HG02970 (cell line): ENCODE measurements at regions not wholly inside any gene's neighbourhood (a gene's known extent, or its start where the extent isn't known, plus 50 kb on each side); places are given as distances from the start of the nearest gene placed in this dataset.

Experiments used
- ATAC-seq: cut with Tn5 transposase; IDR thresholded peaks from one replicate; pipeline ENCODE4 v1.9.1; 2021; ENCODE audit warnings: mild to moderate bottlenecking, moderate library complexity, moderate number of reproducible peaks; ENCODE audit not compliant: unreplicated experiment, low FRiP score

DNA sequence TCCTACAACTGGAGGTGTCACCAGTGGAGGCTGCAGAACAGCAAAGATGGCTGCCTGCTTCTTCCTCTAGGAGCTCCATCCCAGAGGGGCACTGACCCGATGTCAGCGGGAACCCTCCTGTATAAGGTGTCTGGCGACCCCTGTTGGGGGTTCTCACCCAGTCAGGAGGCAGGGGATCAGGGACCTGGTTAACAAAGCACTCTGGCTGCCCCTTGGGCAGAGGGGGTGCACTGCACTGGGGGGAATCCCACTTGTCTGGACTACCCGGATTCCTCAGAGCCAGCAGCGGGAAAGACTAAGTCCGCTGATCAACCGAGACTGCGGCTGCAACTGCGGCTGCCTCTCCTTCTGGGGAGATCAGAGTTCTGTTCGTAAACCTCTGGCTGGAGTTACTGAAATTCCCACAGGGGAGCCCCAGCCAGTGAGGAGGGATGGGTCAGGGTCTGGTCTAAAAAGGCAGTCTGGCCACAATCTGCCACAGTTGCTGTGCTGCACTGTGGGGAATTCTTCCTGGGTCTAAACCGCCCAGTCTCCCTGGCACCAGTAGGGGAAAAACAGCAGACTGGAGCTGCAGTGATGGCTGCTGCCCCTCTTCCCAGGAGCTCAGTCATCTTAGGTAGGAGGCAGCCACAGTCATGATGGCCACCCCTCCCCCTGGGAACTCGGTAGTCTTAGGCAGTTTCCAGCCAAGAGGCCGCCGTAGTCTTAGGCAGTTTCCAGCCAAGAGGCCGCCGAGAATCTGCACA lies 213.4 kb downstream of the CYB561 start:
- ATAC-seq: no peak

DNA sequence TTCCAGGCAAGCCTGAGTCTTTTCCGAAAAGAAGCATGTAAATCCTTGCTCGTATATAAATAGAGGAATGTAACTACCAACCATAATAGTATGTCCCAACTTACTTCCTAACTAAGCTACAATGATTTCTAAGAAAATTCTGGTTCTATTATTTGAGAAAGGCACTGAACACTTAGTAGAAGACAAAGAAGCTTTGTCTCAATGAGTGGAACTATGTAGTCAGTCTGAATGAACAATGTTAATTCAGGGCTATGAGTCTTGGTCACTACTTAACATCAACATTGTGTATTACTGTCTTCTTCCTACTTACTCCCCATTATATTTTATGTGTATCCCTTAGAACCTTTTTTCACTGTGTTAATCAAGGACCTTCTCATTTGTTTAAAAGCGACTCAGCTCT lies 206.0 kb downstream of the CYB561 start:
- ATAC-seq: no peak

DNA sequence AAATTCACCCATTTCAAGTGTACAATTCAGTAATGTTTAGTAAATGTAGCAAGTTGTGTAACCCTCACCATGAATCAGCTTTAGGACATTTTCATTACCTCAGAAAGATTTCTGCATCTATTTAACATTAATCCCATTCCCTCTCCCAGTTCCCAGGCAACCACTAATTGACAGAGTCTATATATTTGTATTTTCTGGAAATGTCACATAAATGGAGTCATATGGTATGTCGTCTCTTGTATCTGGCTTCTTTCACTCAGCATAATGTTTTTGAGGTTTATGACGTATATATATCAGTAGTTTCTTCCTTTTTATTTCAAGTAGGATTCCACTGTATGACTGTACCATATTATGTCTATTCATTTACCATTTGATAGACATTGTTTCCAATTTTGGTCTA lies 199.8 kb downstream of the CYB561 start:
- ATAC-seq: no peak

DNA sequence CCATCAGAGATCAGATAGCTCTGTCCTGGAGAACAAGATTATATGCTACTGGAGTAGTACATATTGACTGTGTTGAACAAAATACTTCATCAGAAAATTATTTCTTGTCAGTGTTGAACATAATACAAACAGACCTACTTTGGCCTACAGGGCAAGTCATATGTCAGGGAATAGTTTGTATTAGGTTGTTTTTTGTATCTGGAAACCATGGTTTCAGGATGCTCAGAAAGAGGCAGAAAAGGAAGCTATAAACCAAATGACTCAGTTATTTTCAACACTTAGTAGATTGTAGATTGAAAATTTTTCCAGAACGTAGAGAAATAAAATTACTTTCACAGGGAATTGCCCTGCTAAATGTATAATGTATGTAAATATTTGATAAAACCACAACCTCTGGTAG lies 198.4 kb downstream of the CYB561 start:
- ATAC-seq: no peak

DNA sequence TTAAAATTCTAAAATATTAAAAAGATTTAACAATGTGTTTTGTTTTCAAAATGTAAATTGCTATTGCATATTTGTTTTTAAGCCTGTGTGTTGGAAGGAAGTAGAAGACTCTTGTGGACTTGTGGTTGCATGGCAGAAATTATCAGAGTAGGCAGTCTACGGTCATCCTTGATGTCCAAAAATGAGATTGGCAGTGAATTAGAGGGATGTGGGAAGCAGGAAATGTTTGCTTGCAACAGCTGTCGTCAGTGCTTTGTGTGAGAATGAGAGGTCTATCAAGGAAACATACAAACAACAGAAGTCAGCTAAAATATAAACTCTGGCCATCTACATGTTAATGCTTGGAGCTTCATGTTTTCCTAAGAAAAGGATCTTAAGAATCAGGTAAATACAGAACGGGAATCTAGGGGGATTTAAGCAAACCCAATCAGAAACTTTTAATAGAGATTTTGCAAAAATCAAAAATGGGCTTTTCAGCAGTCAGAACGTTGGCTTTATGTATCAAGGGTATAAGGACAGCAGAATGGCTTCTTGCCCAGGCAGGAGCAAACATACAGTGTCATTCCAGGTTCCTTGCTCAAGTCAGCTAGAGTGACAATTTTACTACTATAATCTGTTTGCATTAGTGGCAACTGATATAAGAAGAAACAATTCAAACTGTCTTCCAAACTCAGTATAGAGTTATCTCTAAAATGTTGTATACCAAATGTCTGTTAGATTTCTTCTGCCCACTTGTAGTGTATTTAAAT lies 196.7 kb downstream of the CYB561 start:
- no peak for ATAC-seq

DNA sequence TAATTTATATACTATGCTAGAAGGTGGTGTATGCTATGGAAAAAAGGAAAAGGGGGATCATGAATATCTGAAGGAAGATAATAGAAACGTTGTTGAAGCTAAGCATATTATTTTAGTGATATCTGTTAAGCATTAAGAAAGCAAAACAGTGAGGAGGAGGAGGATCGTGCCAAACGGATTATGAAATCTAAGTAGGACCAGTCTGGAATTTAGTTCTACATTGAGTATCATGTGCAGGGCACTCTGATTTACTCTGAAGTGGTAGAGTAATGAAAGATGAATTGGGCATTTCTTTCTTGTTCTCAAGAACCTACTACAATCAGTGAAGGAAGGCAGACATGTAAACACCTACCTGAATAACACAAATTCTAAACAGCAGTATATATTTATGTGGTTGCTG lies 195.3 kb downstream of the CYB561 start:
- ATAC-seq: no peak

DNA sequence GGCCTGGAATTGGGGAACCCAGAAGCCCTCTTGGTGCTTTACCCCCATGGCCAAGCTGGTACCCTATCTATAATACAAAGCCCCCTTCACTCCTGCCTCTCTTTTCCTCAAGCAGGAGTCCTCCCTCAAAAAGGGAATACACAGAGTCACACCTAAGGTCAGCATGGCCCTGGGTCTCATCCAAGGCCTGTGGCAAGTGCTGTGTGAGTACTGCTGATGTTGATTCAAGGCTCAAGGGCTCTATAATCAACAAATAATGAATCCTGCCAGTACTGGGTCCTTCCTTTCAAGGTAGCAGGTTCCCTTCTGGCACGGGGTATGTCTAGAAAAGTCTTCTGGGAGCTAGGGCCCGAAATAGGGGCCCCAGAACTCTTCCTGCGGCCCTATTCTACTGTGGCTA lies 187.3 kb downstream of the CYB561 start:
- ATAC-seq: no peak

DNA sequence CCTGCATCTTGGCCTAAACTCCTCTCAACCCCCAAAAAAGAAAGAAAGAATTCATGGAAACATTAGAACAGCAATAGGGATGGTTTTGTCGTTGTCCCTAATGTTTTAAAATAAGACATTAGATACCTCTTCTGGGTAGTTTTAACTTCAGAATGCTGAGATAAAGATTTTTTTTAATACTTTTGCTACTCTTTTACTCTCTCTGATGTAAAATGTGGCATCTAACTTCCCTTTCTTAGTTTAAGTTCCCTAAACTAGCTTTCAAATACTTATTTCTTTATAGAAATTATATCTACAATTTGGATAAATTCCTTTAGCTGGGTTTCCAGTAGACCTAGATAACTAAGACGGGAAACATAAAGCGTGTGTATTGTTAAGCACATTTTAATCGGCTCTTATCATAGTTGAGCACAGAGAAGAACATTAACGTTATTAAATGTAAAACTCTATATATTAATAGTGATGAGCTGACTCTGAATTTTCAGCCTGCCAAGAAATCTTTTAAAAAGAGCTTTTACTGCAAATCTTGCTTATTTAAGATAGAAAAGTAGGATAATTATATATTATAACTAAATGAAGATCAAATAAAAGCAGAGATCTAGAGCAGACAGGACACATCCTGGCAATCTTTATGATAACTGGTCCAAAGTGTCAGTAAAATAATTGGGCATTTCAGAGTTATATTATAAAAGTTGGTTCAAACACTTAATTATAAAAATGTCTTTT lies 183.2 kb downstream of the CYB561 start:
- ATAC-seq: no peak

DNA sequence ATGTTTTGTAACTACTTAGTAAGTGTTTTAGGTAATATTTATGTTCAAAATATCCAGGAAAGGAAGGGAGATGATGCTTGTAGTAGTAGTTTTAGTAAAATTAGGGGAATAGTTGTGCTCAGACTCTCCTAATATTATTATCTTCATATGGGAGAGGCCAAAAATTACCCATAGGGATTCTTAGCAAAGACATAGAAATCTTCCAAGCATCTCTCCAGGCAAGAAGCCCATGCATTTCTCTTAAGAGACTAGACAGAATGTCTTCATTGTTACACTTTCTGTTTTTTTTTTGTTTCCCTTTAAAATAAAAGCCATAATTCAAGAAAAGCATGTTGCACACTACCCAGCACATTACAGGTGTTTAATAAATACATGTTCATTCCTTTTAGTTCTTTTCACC lies 180.6 kb downstream of the CYB561 start:
- ATAC-seq: no peak

DNA sequence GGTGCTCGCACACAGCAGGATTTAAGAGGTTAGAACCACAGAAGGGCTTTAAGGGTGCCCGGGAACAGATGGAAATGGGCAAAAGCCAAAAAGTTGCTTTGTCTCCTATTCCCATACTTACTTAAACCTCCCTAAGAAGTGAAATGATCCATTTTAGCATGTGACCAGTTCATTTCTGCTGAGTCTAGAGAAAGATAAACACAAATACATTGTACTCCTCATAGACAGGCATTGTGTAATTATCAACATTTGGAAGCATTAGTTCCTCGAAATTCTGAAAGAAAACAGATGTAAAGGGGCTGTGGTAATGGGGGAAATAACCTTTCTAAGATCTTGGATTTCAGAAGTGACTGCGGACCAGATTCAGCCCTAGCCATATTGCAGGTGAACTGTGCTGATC lies 178.3 kb downstream of the CYB561 start:
- ATAC-seq: no peak

DNA sequence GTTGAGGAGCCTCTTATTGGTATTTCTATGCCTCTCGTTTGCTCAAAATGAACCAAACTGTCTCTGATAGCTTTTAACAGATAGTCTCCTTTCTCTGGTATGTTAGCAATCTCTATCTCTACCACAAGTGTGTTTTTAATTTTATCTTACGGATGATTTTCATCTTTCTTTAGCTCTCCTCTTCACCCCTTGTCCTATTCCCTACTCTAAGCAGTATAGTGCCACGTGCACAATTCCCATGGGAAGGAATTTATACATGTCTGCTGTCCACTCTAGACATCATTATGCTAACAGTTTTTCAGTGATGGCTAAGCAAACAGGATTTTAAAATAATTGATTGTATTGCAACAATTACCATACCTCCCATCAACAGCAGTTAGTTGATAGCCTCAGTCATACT lies 177.3 kb downstream of the CYB561 start:
- ATAC-seq: no peak

DNA sequence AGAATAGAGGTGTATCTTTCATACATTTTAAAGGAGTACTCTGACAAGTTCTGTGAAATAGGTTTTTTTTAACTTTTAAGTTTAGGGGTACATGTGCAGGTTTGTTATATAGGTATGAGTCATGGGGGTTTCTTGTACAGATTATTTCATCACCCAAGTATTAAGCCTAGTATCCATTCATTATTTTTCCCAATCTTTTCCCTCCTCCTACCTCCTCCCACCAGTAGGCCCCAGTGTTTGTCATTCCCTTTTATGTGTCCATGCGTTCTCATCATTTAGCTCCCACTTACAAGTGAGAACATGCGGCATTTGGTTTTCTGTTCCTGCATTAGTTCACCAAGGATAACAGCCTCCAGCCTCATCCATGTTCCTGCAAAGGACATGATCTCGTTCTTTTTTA lies 175.5 kb downstream of the CYB561 start:
- ATAC-seq: no peak

DNA sequence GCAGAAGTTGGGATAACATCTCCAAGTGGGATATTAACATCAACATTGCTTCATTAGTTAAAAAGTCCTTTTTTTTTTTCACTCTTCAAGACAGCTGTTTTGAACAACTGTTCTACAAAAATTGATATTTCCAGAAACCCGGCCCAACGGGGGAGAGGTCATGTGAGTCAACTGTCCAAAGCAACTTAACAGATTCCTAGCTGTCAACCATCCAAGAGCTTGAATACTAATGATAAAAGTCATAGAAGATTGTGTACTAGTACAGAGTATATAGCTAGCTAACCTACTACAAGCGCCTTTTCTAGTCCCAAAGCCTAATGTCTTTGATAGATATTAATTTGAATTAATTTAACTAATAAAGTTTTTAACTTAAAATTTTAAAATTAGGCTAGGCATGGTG lies 172.0 kb downstream of the CYB561 start:
- no peak for ATAC-seq

DNA sequence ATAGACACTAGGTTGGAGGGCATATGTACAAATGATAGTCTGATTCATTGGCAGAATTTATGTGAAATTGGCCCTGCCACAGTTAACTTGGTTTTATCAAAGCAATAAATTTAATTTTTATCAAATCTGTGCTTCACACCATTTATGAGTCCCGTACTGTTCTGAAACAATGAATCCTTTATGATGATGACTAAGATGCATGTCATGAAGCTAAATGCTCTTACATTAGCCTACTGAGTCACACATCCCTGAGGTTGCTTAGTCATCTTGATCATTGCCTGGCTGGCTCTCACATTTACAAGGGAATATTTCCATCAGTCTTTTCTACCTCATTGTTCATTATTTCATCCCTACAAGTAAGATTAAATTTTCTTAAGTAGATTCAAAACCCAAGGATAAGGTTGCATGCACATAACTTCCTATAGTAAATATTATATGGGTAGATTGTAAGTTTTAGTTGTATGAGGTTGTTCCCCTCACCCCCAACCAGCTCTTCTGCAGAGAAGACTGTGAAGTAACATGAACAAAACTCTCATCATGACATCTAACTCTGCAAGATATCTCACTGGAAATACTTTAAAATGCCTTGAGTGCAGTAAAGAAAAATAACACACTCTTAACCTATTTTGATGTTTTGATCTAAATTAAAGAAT lies 170.7 kb downstream of the CYB561 start:
- no peak for ATAC-seq

DNA sequence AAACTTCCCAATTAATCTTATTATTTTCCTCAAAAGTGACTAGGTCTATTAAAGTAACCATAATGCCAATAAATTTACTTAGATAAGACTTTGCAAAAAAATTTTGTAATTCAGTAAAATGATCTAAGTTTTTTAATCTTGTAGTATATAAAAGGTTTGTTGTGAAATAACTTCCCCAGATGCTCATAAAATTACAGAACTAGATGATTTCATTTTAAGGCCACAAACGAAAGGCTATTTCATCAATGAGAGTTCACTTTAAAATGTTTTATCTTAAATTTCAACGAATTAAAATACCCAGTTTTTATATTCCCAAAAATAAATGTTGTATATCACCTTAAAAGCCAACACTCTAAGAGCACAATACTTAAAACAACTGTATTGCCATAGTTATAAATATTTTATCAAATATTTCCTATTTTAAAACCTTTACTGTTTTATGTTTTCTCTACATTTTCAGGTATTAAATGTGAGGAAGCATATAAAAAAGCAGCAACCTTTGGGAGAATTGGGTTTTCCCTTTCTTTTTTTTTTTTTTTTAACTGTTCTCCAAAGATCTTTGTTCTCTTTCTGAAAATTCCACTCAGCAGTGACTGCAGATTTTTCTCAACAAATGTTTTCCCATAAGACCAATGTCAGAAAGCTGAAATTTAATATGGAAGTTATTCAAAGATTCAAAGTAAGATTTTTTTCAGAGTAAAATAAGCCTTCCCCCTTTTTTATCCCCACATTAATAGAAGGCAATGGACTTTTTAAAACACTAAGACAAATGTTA lies 169.9 kb downstream of the CYB561 start:
- ATAC-seq: no peak

DNA sequence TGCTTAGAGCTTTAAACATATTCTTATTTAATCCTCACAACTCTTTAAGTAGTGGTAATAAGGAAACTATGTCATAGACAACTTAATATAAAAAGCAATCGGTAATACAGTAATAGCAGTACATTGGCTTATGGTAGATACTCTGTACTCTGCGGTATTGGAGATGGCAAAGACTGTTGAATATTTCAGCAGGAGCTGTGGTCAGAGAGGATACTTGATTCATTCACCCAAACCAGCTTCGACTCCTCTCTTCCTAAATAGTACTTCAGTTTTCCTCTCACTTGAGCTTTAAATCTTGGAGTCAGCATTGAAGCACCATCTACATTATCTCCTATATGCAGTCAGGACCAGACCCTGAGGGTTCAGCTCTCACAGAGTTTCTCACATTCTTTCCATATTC lies 169.3 kb downstream of the CYB561 start:
- ATAC-seq: no peak

DNA sequence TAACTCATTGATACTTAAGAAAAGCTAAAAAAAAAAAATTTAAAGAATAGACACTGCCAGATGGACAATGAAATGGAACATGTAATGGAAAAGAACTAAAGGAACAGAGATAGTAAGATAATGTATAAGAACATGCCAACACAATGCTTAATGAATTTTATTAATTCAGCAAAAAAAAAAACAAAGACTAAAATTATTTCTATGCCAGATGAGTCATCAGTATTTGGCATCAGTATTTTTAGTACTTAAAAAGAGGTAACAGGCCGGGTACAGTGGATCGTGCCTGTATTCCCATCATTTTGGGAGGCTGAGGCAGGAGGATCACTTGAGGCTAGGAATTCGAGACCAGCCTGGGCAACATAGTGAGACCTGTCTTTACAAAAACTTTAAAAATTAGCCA lies 168.5 kb downstream of the CYB561 start:
- no peak for ATAC-seq

DNA sequence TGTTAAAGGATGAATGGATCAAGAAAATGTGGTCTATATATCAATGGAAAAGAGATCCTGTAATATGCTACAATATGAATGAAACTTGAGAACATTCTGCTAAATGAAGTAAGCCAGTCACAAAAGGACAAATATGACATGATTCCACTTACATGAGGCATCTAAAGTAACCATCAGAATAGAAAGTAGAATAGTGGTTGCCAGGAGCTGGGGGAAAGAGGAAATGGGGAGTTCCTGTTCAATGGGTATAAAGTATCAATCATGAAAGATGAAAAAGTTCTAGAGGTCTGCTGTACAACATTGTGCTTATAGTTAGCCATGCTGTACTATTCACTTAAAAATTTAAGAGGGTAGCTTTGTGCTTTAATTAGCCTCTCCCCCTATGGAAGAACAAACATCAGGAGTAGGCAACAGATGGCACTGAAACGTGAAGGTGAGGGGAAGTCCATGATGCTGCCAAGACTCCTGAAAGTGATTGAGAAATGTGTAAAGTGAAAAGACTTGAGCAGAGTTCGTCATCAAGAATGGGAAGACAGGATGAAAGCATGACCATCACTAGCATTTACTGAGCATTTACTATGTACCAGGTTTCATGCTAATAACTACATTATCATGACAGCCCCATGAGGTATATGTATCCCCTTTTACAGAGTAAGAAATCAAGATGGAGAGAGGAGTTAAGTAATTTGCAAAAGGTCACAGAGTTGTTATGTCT lies 167.2 kb downstream of the CYB561 start:
- ATAC-seq: no peak

DNA sequence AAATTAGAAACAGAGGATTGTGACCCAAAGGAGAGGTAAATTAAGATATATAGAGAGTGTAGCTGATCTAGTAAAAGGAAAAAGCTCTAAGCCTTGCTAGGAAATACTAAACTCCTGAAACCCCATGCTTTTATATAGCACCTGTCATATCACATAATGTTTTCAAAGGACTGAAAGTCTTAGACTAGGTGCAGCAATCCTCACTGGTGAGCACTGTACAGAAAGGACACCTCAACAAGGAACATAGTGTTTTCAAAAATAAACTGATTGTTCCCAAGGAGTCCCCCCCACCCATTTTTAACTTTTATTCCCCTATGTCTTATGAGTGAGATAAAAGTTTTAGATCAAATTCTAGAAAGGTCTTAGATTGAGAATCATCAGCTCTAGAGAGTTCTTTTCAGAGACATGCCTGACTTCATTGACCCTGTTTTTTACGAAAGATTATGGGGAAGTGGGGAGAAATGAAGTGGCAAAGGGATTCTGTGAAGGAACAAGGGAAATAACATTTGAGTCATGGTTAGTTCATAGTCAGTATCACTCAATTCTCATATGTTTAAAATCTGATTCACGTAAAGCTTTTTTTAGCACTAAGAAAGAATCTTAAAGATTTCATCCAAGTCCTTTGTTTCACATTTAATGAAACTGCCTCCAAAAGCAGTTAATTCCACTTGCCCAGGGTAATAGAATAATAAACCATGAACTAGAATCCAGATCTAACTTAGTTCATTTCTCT lies 166.4 kb downstream of the CYB561 start:
- no peak for ATAC-seq
